Karpas-422 (cell line): ENCODE measurements at regions not wholly inside any gene's neighbourhood (a gene's known extent, or its start where the extent isn't known, plus 50 kb on each side); places are given as distances from the start of the nearest gene placed in this dataset.

Experiments
- DNase-seq: peaks from one replicate; pipeline ENCODE4 v3.0.0-alpha.2; 2015
- H2AFZ ChIP-seq: fragments of 200-600 bp; sonication (generic); 2 replicates; pipeline ENCODE4 v1.6.1; 2014; ENCODE audit warnings: antibody characterized with exemption, low read length, mixed read lengths
- H3K27ac ChIP-seq: fragments of 200-600 bp; sonication (generic); 2 replicates; pipeline ENCODE4 v1.5.1; 2014; ENCODE audit warnings: mild to moderate bottlenecking, low read length, moderate library complexity
- H3K27me3 ChIP-seq: fragments of 200-600 bp; sonication (generic); 2 replicates; pipeline ENCODE4 v1.6.1; 2014; ENCODE audit warnings: low read length, mixed read lengths
- H3K36me3 ChIP-seq: fragments of 200-600 bp; sonication (generic); 2 replicates; pipeline ENCODE4 v1.6.1; 2014; ENCODE audit warnings: low read length, mixed read lengths; ENCODE audit not compliant: insufficient read depth
- H3K4me1 ChIP-seq: fragments of 200-600 bp; sonication (generic); 2 replicates; pipeline ENCODE4 v1.6.1; 2014; ENCODE audit warnings: mild to moderate bottlenecking, low read length, mixed read lengths
- H3K4me2 ChIP-seq: fragments of 200-600 bp; sonication (generic); 2 replicates; pipeline ENCODE4 v1.6.1; 2014; ENCODE audit warnings: low read length, low read depth, mild to moderate bottlenecking; ENCODE audit not compliant: poor library complexity, severe bottlenecking
- H3K4me3 ChIP-seq: fragments of 200-600 bp; sonication (generic); 2 replicates; pipeline ENCODE4 v1.5.1; 2014; ENCODE audit warnings: mild to moderate bottlenecking, antibody characterized with exemption, low read length, mixed read lengths
- H3K79me2 ChIP-seq: fragments of 200-600 bp; sonication (generic); 2 replicates; pipeline ENCODE4 v1.6.1; 2014; ENCODE audit warnings: mild to moderate bottlenecking, low read length, mixed read lengths
- H3K9ac ChIP-seq: fragments of 200-600 bp; sonication (generic); 2 replicates; pipeline ENCODE4 v1.6.0; 2014; ENCODE audit warnings: low read length
- H3K9me2 ChIP-seq: fragments of 200-600 bp; sonication (generic), shearing (Covaris generic); replicated peaks from 2 replicates; pipeline ENCODE4 v1.6.0; 2014; ENCODE audit warnings: mild to moderate bottlenecking, low read length, moderate library complexity; ENCODE audit not compliant: insufficient read depth
- H3K9me3 ChIP-seq: fragments of 300-700, 200-600 bp; sonication (generic); 2 replicates; pipeline ENCODE4 v1.6.1; 2014; ENCODE audit warnings: low read length, mixed read lengths
- H4K20me1 ChIP-seq: fragments of 200-600 bp; sonication (generic); 2 replicates; pipeline ENCODE4 v1.6.1; 2014; ENCODE audit warnings: mild to moderate bottlenecking, antibody characterized with exemption, low read length, low read depth; ENCODE audit not compliant: insufficient read depth

DNA sequence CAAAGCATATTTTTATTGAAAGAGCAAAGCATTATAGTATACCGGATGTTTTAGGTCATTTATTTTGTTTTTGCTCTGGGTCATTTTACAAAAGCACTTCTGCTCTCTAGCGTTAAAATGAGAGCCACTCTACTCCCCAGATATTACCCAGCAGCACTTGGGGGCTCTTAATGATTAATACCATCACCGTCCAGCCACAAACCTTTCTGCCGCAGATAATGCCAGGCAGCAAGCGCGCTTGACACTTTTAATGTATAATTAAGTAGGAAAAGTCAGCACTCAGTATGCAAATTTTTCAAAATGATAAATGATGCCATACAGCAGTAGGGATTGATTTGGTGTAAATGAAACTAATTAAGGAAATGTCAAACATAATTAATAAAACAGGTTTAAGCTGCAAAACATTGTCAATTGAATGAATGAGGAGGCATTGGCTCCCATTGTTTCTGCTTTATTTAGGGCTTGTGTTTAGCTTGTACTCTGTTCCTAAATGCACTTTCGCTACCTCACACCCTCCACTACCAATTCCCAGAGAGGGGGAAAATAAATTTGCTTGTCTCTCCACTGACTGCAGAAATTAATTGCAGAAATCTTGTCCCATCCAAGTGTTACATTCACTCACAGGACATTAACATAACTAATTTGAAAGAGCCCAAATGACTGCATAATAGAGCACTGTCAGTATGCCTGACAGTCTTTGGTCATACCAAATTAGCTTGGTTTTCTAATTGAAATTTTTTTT lies 358.8 kb upstream of the ARRDC3 start:
- no peak for DNase-seq
- no peaks in the 10 kb centered on the region; the same call in 1 of the 2 replicates for H3K9me2 ChIP-seq
- no peaks in the 10 kb centered on the region for H3K79me2 ChIP-seq
- H2AFZ ChIP-seq, result no peak overlapping the region
- peaks cover 8% of the 10 kb centered on the region; the same call in 1 of the 2 replicates for H3K9me3 ChIP-seq
- H3K4me3 ChIP-seq, result no peak overlapping the region
- no peak overlapping the region for H3K27ac ChIP-seq
- H3K4me1 ChIP-seq, result no peaks in the 10 kb centered on the region
- H3K9ac ChIP-seq, result no peak overlapping the region
- no peaks in the 10 kb centered on the region for H4K20me1 ChIP-seq
- no peaks in the 10 kb centered on the region for H3K27me3 ChIP-seq
- H3K36me3 ChIP-seq, result no peaks in the 10 kb centered on the region
- H3K4me2 ChIP-seq, result no peak overlapping the region

DNA sequence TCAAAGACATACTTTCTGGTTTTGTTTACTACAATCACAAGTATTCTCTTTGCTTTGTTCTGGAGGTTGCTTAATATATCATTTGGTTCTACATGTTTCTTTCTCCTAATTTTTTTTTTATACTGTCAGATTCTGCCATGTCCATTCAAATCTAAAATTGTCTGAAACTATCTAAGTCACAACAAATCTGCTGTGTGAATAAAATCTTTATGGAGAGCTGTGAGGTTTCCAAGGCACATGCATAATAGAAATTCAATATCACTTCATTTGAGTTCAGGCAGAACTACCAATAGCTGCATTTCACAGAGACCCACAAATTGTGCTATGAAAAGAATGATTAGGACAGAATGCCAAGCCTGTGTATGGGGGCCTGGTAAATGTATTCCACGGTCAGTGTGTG lies 346.9 kb upstream of the ARRDC3 start:
- no peak overlapping the region for H3K4me3 ChIP-seq
- H3K9ac ChIP-seq, result no peak overlapping the region
- no peaks in the 10 kb centered on the region for H3K36me3 ChIP-seq
- H3K9me2 ChIP-seq, result no peaks in the 10 kb centered on the region
- H3K4me2 ChIP-seq, result no peak overlapping the region
- H3K4me1 ChIP-seq, result no peaks in the 10 kb centered on the region
- H2AFZ ChIP-seq, result no peak overlapping the region
- no peak for DNase-seq
- H3K27me3 ChIP-seq, result no peaks in the 10 kb centered on the region
- H3K9me3 ChIP-seq, result peaks cover 9% of the 10 kb centered on the region
- no peaks in the 10 kb centered on the region for H4K20me1 ChIP-seq
- no peak overlapping the region for H3K27ac ChIP-seq
- H3K79me2 ChIP-seq, result no peaks in the 10 kb centered on the region

DNA sequence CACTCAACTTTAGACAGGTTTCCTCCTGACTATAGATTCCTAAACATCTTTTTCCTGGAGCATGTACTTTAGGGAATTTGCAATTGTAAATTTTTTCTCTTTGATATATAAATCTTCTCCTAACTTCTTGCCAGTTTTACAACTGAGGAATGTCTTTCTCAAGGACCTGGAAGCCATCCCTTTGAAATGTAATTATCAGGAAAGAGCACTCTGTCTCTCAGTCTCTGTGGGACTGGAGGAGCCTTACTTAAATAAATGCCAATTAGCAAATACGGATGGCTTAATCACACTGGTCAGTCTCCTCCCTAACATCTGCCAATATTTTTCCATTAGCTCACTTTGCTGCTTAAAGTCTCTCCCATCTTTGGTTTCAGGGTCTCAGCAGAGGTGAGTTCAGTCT lies 344.3 kb upstream of the ARRDC3 start:
- DNase-seq, result no peak
- no peaks in the 10 kb centered on the region for H3K9me2 ChIP-seq
- H3K27me3 ChIP-seq, result no peaks in the 10 kb centered on the region
- no peak overlapping the region for H3K27ac ChIP-seq
- no peak overlapping the region for H3K9ac ChIP-seq
- no peaks in the 10 kb centered on the region for H3K36me3 ChIP-seq
- no peaks in the 10 kb centered on the region for H3K4me1 ChIP-seq
- no peaks in the 10 kb centered on the region for H4K20me1 ChIP-seq
- H3K4me3 ChIP-seq, result no peak overlapping the region
- H3K79me2 ChIP-seq, result no peaks in the 10 kb centered on the region
- no peak overlapping the region for H3K4me2 ChIP-seq
- no peak overlapping the region for H2AFZ ChIP-seq
- peaks cover 6% of the 10 kb centered on the region; the same call in 1 of the 2 replicates for H3K9me3 ChIP-seq

DNA sequence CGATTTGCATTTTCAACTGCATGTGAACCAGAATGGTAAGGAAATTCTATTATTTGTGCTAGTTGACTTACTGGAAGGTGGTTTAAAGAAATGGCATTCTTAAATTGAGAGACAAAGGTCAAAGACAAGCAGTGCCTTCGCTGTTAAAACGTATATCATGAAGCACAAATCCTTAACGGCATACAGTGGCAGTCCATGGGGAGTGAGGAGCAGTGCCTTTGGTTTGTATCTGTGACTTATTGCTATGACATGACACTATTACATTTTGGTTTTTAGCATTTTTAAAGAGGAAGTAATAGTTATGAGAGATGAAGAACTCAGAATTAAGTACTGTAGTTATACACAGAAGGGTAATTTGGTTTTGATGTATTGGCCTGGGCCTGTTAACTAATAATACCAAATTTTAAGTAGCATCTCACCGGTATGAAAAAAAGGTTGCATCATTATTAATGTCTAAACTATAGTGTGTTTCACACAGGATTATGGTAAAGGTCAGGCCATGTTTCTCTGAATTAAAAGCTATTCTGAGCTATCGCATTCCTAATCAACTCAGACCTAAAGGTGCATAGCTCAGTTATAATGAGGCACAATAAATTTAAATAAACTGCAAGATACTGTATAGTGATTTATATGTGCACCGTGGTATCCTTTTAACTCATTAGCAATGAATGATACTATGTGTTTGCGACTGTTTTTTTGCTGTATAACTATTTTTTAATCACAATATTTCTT lies 339.8 kb upstream of the ARRDC3 start:
- Histone ChIP-seq H3K4me1 (no peaks in the 10 kb centered on the region), H3K9me3 (peaks cover 10% of the 10 kb centered on the region; the same call in 1 of the 2 replicates), H3K27ac (no peak overlapping the region), H3K4me2 (no peak overlapping the region), H3K36me3 (no peaks in the 10 kb centered on the region), H3K9ac (no peak overlapping the region), H4K20me1 (no peaks in the 10 kb centered on the region), H3K9me2 (no peaks in the 10 kb centered on the region), H3K4me3 (no peak overlapping the region), H3K27me3 (no peaks in the 10 kb centered on the region), H2AFZ (no peak overlapping the region), H3K79me2 (no peaks in the 10 kb centered on the region)
- no peak for DNase-seq

DNA sequence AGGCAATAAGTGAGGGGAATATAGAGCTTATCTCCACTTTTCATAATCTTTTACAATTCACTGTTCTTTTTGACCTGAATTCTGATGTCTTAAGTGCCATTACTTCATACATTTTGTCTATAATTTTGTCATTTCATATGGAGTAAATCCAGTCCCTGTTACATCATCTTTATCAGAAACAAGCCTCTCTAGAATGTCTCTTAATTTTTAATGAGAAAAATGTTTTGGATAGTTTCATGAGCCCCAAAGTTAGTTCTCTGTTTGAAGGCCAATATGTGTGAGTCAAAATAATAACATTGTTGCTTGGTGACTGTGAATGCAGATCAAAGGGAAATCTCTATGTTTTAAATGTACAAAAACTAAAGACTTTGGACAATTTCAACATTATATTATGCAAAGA lies 329.6 kb upstream of the ARRDC3 start:
- Histone ChIP-seq H3K9me2 (no peaks in the 10 kb centered on the region), H4K20me1 (no peaks in the 10 kb centered on the region), H3K4me2 (no peak overlapping the region), H2AFZ (no peak overlapping the region), H3K9ac (no peak overlapping the region), H3K9me3 (peaks cover 9% of the 10 kb centered on the region), H3K27me3 (no peaks in the 10 kb centered on the region), H3K79me2 (no peaks in the 10 kb centered on the region), H3K4me1 (no peaks in the 10 kb centered on the region), H3K36me3 (no peaks in the 10 kb centered on the region), H3K27ac (no peak overlapping the region), H3K4me3 (no peak overlapping the region)
- DNase-seq, result no peak

DNA sequence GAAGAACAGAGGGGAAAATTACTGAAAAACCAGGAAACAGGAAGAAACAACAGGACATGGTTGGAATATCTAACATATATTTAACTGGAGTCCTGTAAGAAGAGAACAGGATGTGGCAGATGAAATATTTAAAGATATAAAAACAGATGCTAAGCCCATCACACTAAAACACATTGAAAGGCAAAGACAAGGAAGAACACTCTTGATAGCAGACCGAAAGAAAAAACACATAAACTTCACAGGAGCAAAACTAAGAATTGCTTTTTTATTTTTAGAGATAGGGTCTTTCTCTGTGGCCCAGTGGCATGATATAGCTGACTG lies 324.4 kb upstream of the ARRDC3 start:
- H3K9me3 ChIP-seq, result no peaks in the 10 kb centered on the region
- no peak overlapping the region for H3K4me2 ChIP-seq
- no peaks in the 10 kb centered on the region for H3K79me2 ChIP-seq
- H3K27me3 ChIP-seq, result no peaks in the 10 kb centered on the region
- no peak for DNase-seq
- no peak overlapping the region for H3K9ac ChIP-seq
- H3K36me3 ChIP-seq, result no peaks in the 10 kb centered on the region
- no peaks in the 10 kb centered on the region for H3K4me1 ChIP-seq
- H3K9me2 ChIP-seq, result no peaks in the 10 kb centered on the region
- no peak overlapping the region for H3K4me3 ChIP-seq
- no peak overlapping the region for H2AFZ ChIP-seq
- no peaks in the 10 kb centered on the region for H4K20me1 ChIP-seq
- H3K27ac ChIP-seq, result no peak overlapping the region

DNA sequence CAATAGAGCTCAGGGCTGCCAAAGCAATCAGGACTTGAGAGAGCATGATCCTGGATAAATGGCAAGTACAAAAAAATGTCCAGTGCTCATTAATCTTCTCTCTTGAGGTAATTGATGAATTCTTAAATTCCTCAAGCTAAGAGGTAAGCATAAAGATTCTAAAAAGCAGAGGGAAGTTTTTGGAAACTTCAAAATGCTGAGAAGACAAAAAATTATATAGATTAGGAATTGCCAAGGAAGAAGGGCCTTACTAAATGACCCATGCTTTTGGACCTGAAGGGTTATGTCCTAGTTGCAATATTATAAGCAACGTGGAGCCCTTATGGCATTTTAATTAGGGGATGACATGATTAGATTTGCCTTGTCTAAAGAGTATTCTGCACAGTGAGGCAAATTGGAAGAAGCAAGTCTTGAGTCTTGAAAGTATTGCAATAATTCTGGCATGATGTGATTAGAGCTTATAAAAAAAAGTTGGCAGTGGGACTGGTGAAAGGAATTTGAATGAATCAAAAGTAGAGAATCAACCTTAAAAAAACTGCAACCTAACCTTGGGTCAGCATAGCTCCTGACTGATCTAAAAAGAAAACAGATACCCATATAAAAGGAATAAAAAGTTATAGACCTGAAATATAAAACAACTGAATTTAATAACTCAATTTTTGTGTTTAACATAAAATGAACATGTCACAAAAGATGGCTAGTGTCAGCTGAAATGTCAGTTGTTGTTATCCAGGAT lies 323.8 kb upstream of the ARRDC3 start:
- Histone ChIP-seq H3K4me3 (no peak overlapping the region), H3K36me3 (no peaks in the 10 kb centered on the region), H3K4me2 (no peak overlapping the region), H3K9me2 (no peaks in the 10 kb centered on the region), H3K9ac (no peak overlapping the region), H3K79me2 (no peaks in the 10 kb centered on the region), H3K4me1 (no peaks in the 10 kb centered on the region), H3K27ac (no peak overlapping the region), H2AFZ (no peak overlapping the region), H4K20me1 (no peaks in the 10 kb centered on the region), H3K27me3 (no peaks in the 10 kb centered on the region), H3K9me3 (no peaks in the 10 kb centered on the region)
- DNase-seq, result no peak

DNA sequence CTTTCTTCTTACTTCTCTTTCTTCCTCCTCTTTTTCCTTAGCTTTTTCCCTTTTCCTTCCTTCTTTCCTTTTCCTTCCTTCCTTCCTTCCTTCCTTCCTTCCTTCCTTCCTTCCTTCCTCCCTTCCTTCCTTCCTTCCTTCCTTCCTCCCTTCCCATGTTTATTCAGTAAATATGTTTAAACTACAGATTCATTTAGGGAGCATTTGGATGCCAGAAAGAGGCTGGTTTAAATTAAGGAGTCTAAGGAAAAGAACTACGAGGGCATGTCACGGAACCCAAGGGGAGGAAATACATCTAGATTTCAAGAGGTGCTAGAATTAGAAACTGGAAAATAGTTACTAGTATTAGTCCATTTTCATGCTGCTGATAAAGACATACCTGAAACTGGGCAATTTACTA lies 320.0 kb upstream of the ARRDC3 start:
- Histone ChIP-seq H3K9me2 (no peaks in the 10 kb centered on the region), H3K9ac (no peak overlapping the region), H3K4me3 (no peak overlapping the region)

More for the DNA sequence above, 320.0 kb upstream of the ARRDC3 start:
- Histone ChIP-seq H4K20me1 (no peaks in the 10 kb centered on the region), H3K27me3 (no peaks in the 10 kb centered on the region), H3K9me3 (peaks cover 3% of the 10 kb centered on the region; the same call in 1 of the 2 replicates), H2AFZ (no peak overlapping the region), H3K27ac (no peak overlapping the region), H3K4me1 (no peaks in the 10 kb centered on the region), H3K4me2 (no peak overlapping the region), H3K79me2 (no peaks in the 10 kb centered on the region), H3K36me3 (no peaks in the 10 kb centered on the region)
- DNase-seq, result no peak
